ENCODE measurements at regions not wholly inside any gene's neighbourhood (a gene's known extent, or its start where the extent isn't known, plus 50 kb on each side); places are given as distances from the start of the nearest gene placed in this dataset.
"Not testable (repeated sequence)": the region's sequence is repeated elsewhere in the genome, so short reads cannot be mapped to it uniquely, and the experiment has no call there.

GRCh38 chr11:130679247-130679646 is 230.8 kb downstream of the ADAMTS15 start:
- DNase-seq = no peak

- DNase-seq = not testable (repeated sequence)
Observed at GRCh38 chr11:130682471-130682870, 233.8 kb downstream of the SNX19 start.

- DNase-seq = no peak
Observed at GRCh38 chr11:130689222-130689908, 226.9 kb downstream of the SNX19 start.

- DNase-seq = no peak
Observed at GRCh38 chr11:130691581-130691980, 224.7 kb downstream of the SNX19 start.

- DNase-seq = no peak
Observed at GRCh38 chr11:130692220-130692619, 224.1 kb downstream of the SNX19 start.

GRCh38 chr11:130693543-130693942 is 222.7 kb downstream of the SNX19 start:
- DNase-seq = no peak

GRCh38 chr11:130694488-130695045 is 221.7 kb downstream of the SNX19 start:
- DNase-seq = no peak

- no peak for DNase-seq
Observed at GRCh38 chr11:130698174-130698573, 218.1 kb downstream of the SNX19 start.

- DNase-seq = no peak
Observed at GRCh38 chr11:130699561-130699960, 216.7 kb downstream of the SNX19 start.

GRCh38 chr11:130700092-130700491 is 216.2 kb downstream of the SNX19 start:
- no peak for DNase-seq

- DNase-seq = no peak
Observed at GRCh38 chr11:130703489-130704190, 212.6 kb downstream of the SNX19 start.

- DNase-seq = no peak
Observed at GRCh38 chr11:130705670-130706421, 210.4 kb downstream of the SNX19 start.

- DNase-seq = no peak
Observed at GRCh38 chr11:130706572-130706971, 209.7 kb downstream of the SNX19 start.

GRCh38 chr11:130707217-130707616 is 209.1 kb downstream of the SNX19 start:
- no peak for DNase-seq

- DNase-seq = no peak
Observed at GRCh38 chr11:130709531-130709930, 206.7 kb downstream of the SNX19 start.

- no peak for DNase-seq
Observed at GRCh38 chr11:130710021-130710420, 206.3 kb downstream of the SNX19 start.

GRCh38 chr11:130710497-130711012 is 205.7 kb downstream of the SNX19 start:
- DNase-seq = no peak

- DNase-seq = no peak
Observed at GRCh38 chr11:130711193-130711592, 205.1 kb downstream of the SNX19 start.

GRCh38 chr11:130712480-130712879 is 203.8 kb downstream of the SNX19 start:
- no peak for DNase-seq

GRCh38 chr11:130715085-130715876 is 201.0 kb downstream of the SNX19 start:
- no peak for DNase-seq

- DNase-seq = no peak
Observed at GRCh38 chr11:130715877-130716220, 200.4 kb downstream of the SNX19 start.

- no peak for DNase-seq
Observed at GRCh38 chr11:130718120-130718519, 198.2 kb downstream of the SNX19 start.

All from activated CD4-positive, alpha-beta T cell treated with anti-CD3 and anti-CD28 coated beads for 48 hours (primary cell).